ENCODE measurements at regions not wholly inside any gene's neighbourhood (a gene's known extent, or its start where the extent isn't known, plus 50 kb on each side); places are given as distances from the start of the nearest gene placed in this dataset.

GRCh38 chr10:81008726-81009125 lies 471.0 kb downstream of the SH2D4B start:
- no peak overlapping the region for H3K9ac ChIP-seq (ENCODE audit: low read length in 2 of 2)
- H3K27me3 ChIP-seq (ENCODE audit: control insufficient read depth in 1 of 2, insufficient read depth in 2 of 2, low read length in 2 of 2), result no peaks in the 10 kb centered on the region
- no peaks in the 10 kb centered on the region for H3K9me3 ChIP-seq (ENCODE audit: control insufficient read depth in 2 of 2, low read length in 2 of 2)
- no peak overlapping the region for H3K4me3 ChIP-seq (ENCODE audit: low read length in 2 of 2)
- H3K36me3 ChIP-seq (ENCODE audit: control insufficient read depth in 2 of 2, insufficient read depth in 2 of 2, low read length in 2 of 2), result no peaks in the 10 kb centered on the region
- no peaks in the 10 kb centered on the region for H3K4me1 ChIP-seq (ENCODE audit: control insufficient read depth, insufficient read depth, low read length)
- H3K27ac ChIP-seq (ENCODE audit: low read length), result no peak overlapping the region

DNA sequence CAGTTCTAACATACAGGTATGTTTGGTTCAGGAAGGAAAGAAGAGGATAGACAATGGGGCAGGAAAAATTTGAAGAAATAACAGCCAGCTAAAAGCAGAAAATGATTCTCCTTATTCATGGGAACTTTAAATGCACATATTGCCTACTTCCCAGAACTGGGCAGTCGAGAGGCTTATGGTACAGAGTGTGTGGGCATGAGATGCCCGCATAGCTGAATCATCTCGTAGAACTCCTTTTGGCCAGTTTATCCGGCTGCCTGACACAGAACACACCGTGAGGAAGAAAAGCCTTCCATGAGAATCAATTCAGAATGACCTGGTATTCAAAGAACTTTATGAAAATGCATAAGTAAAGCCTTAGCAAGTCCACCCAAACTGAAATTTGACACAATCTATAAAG lies 471.6 kb downstream of the SH2D4B start:
- Histone ChIP-seq H3K9me3 (ENCODE audit: control insufficient read depth in 2 of 2, low read length in 2 of 2) (no peaks in the 10 kb centered on the region), H3K27me3 (ENCODE audit: control insufficient read depth in 1 of 2, insufficient read depth in 2 of 2, low read length in 2 of 2) (no peaks in the 10 kb centered on the region), H3K4me1 (ENCODE audit: control insufficient read depth, insufficient read depth, low read length) (no peaks in the 10 kb centered on the region), H3K36me3 (ENCODE audit: control insufficient read depth in 2 of 2, insufficient read depth in 2 of 2, low read length in 2 of 2) (no peaks in the 10 kb centered on the region), H3K4me3 (ENCODE audit: low read length in 2 of 2) (no peak overlapping the region), H3K27ac (ENCODE audit: low read length) (no peak overlapping the region), H3K9ac (ENCODE audit: low read length in 2 of 2) (no peak overlapping the region)

DNA sequence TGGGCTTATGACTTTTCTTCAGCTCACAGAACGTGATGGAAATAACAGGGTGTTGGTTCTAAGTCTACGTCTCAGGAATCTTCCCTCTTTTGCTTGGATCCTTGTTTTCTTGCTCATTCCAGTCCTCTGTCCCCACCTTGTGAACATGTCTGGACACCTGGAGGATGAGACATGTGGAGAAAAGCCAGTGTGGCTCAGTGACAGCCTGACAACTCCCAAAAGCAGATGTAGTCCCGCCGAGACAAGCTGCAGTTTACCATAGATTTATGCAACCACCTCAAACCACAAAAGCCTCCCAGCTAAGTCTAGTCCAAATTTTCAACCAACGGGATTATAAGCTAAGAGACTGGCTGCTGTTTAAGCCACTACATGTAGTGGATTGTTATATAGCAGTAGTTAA lies 476.1 kb downstream of the SH2D4B start:
- H3K4me1 ChIP-seq (ENCODE audit: control insufficient read depth, insufficient read depth, low read length), result no peaks in the 10 kb centered on the region
- H3K9me3 ChIP-seq (ENCODE audit: control insufficient read depth in 2 of 2, low read length in 2 of 2), result peaks cover 0 to 2% of the 10 kb centered on the region in 2 donors
- no peak overlapping the region for H3K9ac ChIP-seq (ENCODE audit: low read length in 2 of 2)
- no peaks in the 10 kb centered on the region for H3K27me3 ChIP-seq (ENCODE audit: control insufficient read depth in 1 of 2, insufficient read depth in 2 of 2, low read length in 2 of 2)
- H3K27ac ChIP-seq (ENCODE audit: low read length), result no peak overlapping the region
- no peak overlapping the region for H3K4me3 ChIP-seq (ENCODE audit: low read length in 2 of 2)
- no peaks in the 10 kb centered on the region for H3K36me3 ChIP-seq (ENCODE audit: control insufficient read depth in 2 of 2, insufficient read depth in 2 of 2, low read length in 2 of 2)

DNA sequence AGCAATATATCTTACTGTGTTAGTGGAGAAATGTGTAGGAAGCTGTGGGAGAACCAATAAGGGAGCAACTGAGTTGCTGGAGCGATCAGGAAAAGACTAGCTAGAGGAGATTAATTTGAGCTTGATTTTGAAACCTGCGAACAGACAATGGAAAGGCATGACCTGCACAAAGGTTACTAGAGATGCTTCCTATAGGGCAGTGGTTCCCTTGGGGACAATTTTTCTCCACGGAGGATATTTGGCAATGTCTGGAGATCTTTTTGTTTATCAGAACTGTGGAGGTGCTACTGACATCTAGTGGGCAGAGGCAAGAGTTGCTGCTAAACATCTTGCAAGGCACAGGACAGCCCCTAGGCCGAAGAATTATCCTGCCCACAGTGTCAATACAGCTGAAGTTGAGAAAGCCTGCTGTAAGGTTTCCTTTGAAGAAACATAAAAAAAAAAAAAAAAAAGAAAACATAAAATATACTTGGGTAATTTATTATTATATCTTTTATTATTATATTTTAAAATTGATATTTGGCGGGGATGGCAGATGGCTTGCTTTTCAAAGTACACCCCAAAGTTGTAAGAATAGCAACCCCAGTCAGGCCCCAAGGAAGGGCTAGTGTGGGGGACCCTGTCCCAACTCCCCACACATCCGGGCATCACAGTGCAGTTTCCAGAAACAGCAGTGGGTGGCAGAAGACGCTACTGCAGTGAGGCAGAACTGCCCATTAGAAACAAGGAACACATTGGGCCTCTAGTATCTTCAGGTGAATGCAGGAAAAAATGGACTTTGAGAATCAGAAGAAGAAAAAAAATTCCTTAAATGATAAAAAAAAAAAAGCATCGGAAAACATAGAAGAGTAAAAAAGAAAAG lies 481.6 kb downstream of the SH2D4B start:
- Histone ChIP-seq H3K4me1 (ENCODE audit: control insufficient read depth, insufficient read depth, low read length) (no peaks in the 10 kb centered on the region), H3K36me3 (ENCODE audit: control insufficient read depth in 2 of 2, insufficient read depth in 2 of 2, low read length in 2 of 2) (no peaks in the 10 kb centered on the region)

DNA sequence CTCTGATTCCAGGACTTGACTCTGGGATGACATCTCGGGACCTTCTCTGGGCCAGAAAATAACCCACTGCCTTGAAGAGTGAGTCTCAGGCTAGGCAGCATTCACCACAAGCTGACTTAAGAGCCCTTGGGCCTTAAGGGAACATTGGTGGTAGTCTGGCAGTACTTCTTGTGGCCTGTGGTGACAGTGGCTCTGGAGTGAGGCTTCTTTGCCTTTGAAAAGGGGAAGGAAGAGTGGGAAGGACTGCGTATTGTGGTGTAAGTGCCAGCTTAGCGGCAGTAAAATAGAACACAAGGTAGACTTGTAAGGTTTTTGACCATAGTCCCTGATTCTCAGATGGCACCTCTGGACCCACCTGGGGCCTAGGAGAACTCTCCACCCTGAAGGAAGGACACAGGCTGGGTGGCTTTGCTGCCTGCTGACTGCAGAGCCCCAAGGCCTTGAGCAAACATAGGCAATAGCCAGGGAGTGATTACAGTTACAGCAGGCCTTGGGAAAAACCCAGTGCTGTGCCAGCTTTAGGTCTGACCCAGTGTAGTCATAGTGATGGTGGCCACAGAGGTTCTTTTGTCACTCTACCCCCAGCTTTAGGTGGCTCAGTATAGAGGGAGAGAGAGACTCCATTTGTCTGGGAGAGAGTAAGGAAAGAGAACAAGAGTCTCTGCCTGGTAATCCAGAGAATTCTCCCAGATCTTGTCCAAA lies 483.9 kb downstream of the SH2D4B start:
- H3K27me3 ChIP-seq (ENCODE audit: control insufficient read depth in 1 of 2, insufficient read depth in 2 of 2, low read length in 2 of 2), result no peaks in the 10 kb centered on the region
- no peak overlapping the region for H3K27ac ChIP-seq (ENCODE audit: low read length)
- peaks cover 0 to 2% of the 10 kb centered on the region in 2 donors for H3K9me3 ChIP-seq (ENCODE audit: control insufficient read depth in 2 of 2, low read length in 2 of 2)
- no peaks in the 10 kb centered on the region for H3K36me3 ChIP-seq (ENCODE audit: control insufficient read depth in 2 of 2, insufficient read depth in 2 of 2, low read length in 2 of 2)
- no peak overlapping the region for H3K4me3 ChIP-seq (ENCODE audit: low read length in 2 of 2)
- H3K9ac ChIP-seq (ENCODE audit: low read length in 2 of 2), result no peak overlapping the region
- H3K4me1 ChIP-seq (ENCODE audit: control insufficient read depth, insufficient read depth, low read length), result no peaks in the 10 kb centered on the region

More for the DNA sequence above, 481.6 kb downstream of the SH2D4B start:
- Histone ChIP-seq H3K9me3 (ENCODE audit: control insufficient read depth in 2 of 2, low read length in 2 of 2) (peaks cover 0 to 2% of the 10 kb centered on the region in 2 donors), H3K9ac (ENCODE audit: low read length in 2 of 2) (no peak overlapping the region), H3K27ac (ENCODE audit: low read length) (no peak overlapping the region), H3K4me3 (ENCODE audit: low read length in 2 of 2) (no peak overlapping the region), H3K27me3 (ENCODE audit: control insufficient read depth in 1 of 2, insufficient read depth in 2 of 2, low read length in 2 of 2) (no peaks in the 10 kb centered on the region)

DNA sequence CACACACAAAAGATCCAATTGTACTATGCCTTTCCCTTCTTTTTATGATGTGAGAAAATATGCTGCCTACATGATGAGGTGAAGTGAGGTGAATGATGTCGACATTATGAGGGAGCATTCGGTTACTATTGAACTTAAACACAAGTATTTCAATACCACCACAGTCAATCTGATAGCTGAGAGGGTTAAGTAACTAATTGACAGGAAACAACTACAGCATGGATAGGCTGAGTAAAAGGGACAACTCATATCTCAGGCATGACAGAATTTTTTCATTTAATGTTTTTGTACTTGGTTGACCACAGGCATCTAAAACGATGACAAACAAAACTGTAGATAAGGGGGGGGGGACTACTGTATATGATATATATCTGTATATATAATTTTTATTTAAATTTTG lies 488.9 kb downstream of the SH2D4B start:
- H3K9ac ChIP-seq (ENCODE audit: low read length in 2 of 2), result no peak overlapping the region
- H3K9me3 ChIP-seq (ENCODE audit: control insufficient read depth in 2 of 2, low read length in 2 of 2), result no peaks in the 10 kb centered on the region
- no peaks in the 10 kb centered on the region for H3K4me1 ChIP-seq (ENCODE audit: control insufficient read depth, insufficient read depth, low read length)
- H3K4me3 ChIP-seq (ENCODE audit: low read length in 2 of 2), result no peak overlapping the region
- H3K36me3 ChIP-seq (ENCODE audit: control insufficient read depth in 2 of 2, insufficient read depth in 2 of 2, low read length in 2 of 2), result no peaks in the 10 kb centered on the region
- no peaks in the 10 kb centered on the region for H3K27me3 ChIP-seq (ENCODE audit: control insufficient read depth in 1 of 2, insufficient read depth in 2 of 2, low read length in 2 of 2)
- no peak overlapping the region for H3K27ac ChIP-seq (ENCODE audit: low read length)

DNA sequence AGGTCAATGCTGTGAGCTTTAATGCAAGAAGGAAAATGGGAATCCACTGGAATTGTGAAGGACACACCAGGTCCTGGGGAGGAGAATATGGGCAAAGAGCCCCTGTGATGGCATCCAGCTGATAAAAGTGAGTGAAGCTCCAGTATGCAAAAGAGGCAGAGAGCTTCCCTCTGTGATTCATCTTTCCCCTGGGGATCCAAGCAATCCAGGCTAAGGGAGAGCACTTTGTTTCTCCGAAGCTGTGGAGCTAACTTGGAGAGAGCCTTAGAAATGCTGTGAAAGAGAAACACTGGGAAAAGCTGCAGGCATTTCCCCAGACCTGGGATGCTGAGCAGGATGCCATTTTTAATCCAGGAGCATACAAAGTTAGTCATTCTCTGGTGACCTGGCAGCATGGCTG lies 489.5 kb downstream of the SH2D4B start:
- Histone ChIP-seq H3K4me3 (ENCODE audit: low read length in 2 of 2) (no peak overlapping the region), H3K27me3 (ENCODE audit: control insufficient read depth in 1 of 2, insufficient read depth in 2 of 2, low read length in 2 of 2) (no peaks in the 10 kb centered on the region)

GRCh38 chr10:81027706-81028105 lies 490.0 kb downstream of the SH2D4B start:
- Histone ChIP-seq H3K36me3 (ENCODE audit: control insufficient read depth in 2 of 2, insufficient read depth in 2 of 2, low read length in 2 of 2) (no peaks in the 10 kb centered on the region), H3K4me1 (ENCODE audit: control insufficient read depth, insufficient read depth, low read length) (no peaks in the 10 kb centered on the region), H3K27ac (ENCODE audit: low read length) (no peak overlapping the region), H3K4me3 (ENCODE audit: low read length in 2 of 2) (no peak overlapping the region), H3K9ac (ENCODE audit: low read length in 2 of 2) (no peak overlapping the region), H3K9me3 (ENCODE audit: control insufficient read depth in 2 of 2, low read length in 2 of 2) (no peaks in the 10 kb centered on the region), H3K27me3 (ENCODE audit: control insufficient read depth in 1 of 2, insufficient read depth in 2 of 2, low read length in 2 of 2) (no peaks in the 10 kb centered on the region)

More for the DNA sequence above, 489.5 kb downstream of the SH2D4B start:
- Histone ChIP-seq H3K4me1 (ENCODE audit: control insufficient read depth, insufficient read depth, low read length) (no peaks in the 10 kb centered on the region), H3K36me3 (ENCODE audit: control insufficient read depth in 2 of 2, insufficient read depth in 2 of 2, low read length in 2 of 2) (no peaks in the 10 kb centered on the region), H3K27ac (ENCODE audit: low read length) (no peak overlapping the region), H3K9ac (ENCODE audit: low read length in 2 of 2) (no peak overlapping the region), H3K9me3 (ENCODE audit: control insufficient read depth in 2 of 2, low read length in 2 of 2) (no peaks in the 10 kb centered on the region)

DNA sequence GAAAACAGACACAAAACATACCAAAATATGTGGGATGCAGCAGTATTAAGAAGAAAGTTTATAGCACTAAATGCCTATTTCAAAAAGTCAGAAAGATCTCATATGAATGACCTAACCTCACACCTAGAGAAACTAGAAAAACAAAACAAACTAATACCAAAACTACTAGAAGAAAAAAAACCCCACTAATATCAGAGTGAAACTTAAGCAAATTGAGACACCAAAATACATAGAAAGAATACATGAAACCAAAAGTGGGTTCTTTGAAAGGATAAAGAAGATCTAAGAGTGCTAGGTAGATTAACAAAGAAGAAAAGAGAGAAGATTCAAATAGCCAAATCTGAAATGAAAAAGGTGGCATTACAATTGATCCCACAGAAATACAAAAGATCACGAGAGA lies 494.1 kb downstream of the SH2D4B start:
- H3K9ac ChIP-seq (ENCODE audit: low read length in 2 of 2), result no peak overlapping the region
- H3K27me3 ChIP-seq (ENCODE audit: control insufficient read depth in 1 of 2, insufficient read depth in 2 of 2, low read length in 2 of 2), result no peaks in the 10 kb centered on the region
- H3K27ac ChIP-seq (ENCODE audit: low read length), result no peak overlapping the region
- no peaks in the 10 kb centered on the region for H3K36me3 ChIP-seq (ENCODE audit: control insufficient read depth in 2 of 2, insufficient read depth in 2 of 2, low read length in 2 of 2)
- peaks cover 0 to 4% of the 10 kb centered on the region in 2 donors for H3K9me3 ChIP-seq (ENCODE audit: control insufficient read depth in 2 of 2, low read length in 2 of 2)
- H3K4me3 ChIP-seq (ENCODE audit: low read length in 2 of 2), result no peak overlapping the region
- no peaks in the 10 kb centered on the region for H3K4me1 ChIP-seq (ENCODE audit: control insufficient read depth, insufficient read depth, low read length)

DNA sequence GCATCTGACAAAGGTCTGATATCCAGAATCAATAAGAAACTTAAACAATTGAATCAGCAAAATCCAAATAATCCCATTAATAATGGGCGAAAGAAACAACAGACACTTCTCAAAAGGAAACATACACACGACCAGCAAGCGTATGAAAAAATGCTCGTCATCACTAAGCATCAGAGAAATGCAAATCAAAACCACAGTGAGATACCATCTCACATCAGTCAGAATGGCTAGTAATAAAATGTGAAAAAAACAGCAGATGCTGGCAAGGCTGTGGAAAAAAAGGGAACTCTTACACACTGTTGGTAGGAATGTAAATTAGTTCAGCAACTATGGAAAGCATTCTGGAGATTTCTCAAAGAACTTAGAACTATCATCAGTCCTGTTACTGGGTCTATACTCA lies 496.7 kb downstream of the SH2D4B start:
- no peak overlapping the region for H3K27ac ChIP-seq (ENCODE audit: low read length)
- no peaks in the 10 kb centered on the region for H3K27me3 ChIP-seq (ENCODE audit: control insufficient read depth in 1 of 2, insufficient read depth in 2 of 2, low read length in 2 of 2)
- peaks cover 0 to 4% of the 10 kb centered on the region in 2 donors for H3K9me3 ChIP-seq (ENCODE audit: control insufficient read depth in 2 of 2, low read length in 2 of 2)
- no peaks in the 10 kb centered on the region for H3K4me1 ChIP-seq (ENCODE audit: control insufficient read depth, insufficient read depth, low read length)
- no peaks in the 10 kb centered on the region for H3K36me3 ChIP-seq (ENCODE audit: control insufficient read depth in 2 of 2, insufficient read depth in 2 of 2, low read length in 2 of 2)
- no peak overlapping the region for H3K4me3 ChIP-seq (ENCODE audit: low read length in 2 of 2)
- no peak overlapping the region for H3K9ac ChIP-seq (ENCODE audit: low read length in 2 of 2)

DNA sequence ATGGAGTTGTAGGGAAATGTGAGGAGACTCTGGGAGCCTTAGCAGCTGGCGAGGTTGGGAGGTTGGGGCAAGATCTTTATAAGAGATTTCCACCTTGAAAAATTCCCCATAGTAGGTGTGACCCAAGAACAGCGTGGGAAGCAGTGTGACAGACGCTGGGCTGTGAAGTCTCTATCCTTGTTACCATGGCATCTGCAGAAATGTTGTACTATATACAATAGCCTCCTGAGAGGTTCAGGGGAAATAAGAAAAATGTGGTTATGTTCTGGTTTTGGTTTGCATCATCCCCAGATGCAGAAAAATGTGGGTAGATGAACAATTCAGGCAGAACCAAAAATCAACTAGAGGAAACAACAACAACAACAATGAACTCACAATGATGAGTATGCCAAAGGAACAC lies 498.6 kb downstream of the SH2D4B start:
- Histone ChIP-seq H3K27me3 (ENCODE audit: control insufficient read depth in 1 of 2, insufficient read depth in 2 of 2, low read length in 2 of 2) (no peaks in the 10 kb centered on the region), H3K4me1 (ENCODE audit: control insufficient read depth, insufficient read depth, low read length) (no peaks in the 10 kb centered on the region), H3K27ac (ENCODE audit: low read length) (no peak overlapping the region), H3K36me3 (ENCODE audit: control insufficient read depth in 2 of 2, insufficient read depth in 2 of 2, low read length in 2 of 2) (no peaks in the 10 kb centered on the region), H3K4me3 (ENCODE audit: low read length in 2 of 2) (no peak overlapping the region), H3K9ac (ENCODE audit: low read length in 2 of 2) (no peak overlapping the region), H3K9me3 (ENCODE audit: control insufficient read depth in 2 of 2, low read length in 2 of 2) (peaks cover 0 to 4% of the 10 kb centered on the region in 2 donors)

Measured in stomach smooth muscle (tissue), 2 donors.